D721Med (cell line): ENCODE measurements at regions not wholly inside any gene's neighbourhood (a gene's known extent, or its start where the extent isn't known, plus 50 kb on each side); places are given as distances from the start of the nearest gene placed in this dataset.

Source experiments
- DNase-seq: peaks from one replicate; pipeline ENCODE4 v3.0.0; 2011; ENCODE audit warnings: low spot score; ENCODE audit not compliant: insufficient read length
- FAIRE-seq: peaks from 2 replicates; lab custom pipeline; 2011; peaks lifted over from hg19 to GRCh38; lab: Jason Lieb, UNC
- CTCF ChIP-seq: IDR thresholded peaks from 2 replicates; pipeline ENCODE4 v1.5.1; 2012; ENCODE audit warnings: mild to moderate bottlenecking, control low read depth; ENCODE audit not compliant: insufficient read depth; ENCODE audit errors: missing control alignments

GRCh38 chr20:20875716-20876115 is 163.3 kb upstream of the RALGAPA2 start:
- FAIRE-seq, result no peak

GRCh38 chr20:20872428-20872827 is 160.0 kb upstream of the RALGAPA2 start:
- DNase-seq (no peak), FAIRE-seq (no peak)
- no peak for TF ChIP-seq CTCF

More at GRCh38 chr20:20875716-20876115, 163.3 kb upstream of the RALGAPA2 start:
- no peak for DNase-seq
- no peak for TF ChIP-seq CTCF

GRCh38 chr20:20869161-20869775 is 156.8 kb upstream of the RALGAPA2 start:
- TF ChIP-seq CTCF, result no peak
- no peak for FAIRE-seq
- no peak for DNase-seq

- FAIRE-seq, result no peak
- peak; percentile 35 for TF ChIP-seq CTCF
- no peak for DNase-seq
Observed at GRCh38 chr20:20864351-20865096, 152.1 kb upstream of the RALGAPA2 start.

GRCh38 chr20:20860078-20860806 is 147.8 kb upstream of the RALGAPA2 start:
- no peak for FAIRE-seq
- peak; percentile 33 for DNase-seq
- TF ChIP-seq CTCF, result peak; percentile 95

GRCh38 chr20:20859510-20859909 is 147.1 kb upstream of the RALGAPA2 start:
- FAIRE-seq (no peak), DNase-seq (no peak)
- no peak for TF ChIP-seq CTCF
